Astrocyte (in vitro differentiated cells and primary cell): ENCODE measurements at regions not wholly inside any gene's neighbourhood (a gene's known extent, or its start where the extent isn't known, plus 50 kb on each side); places are given as distances from the start of the nearest gene placed in this dataset.
A peak's percentile ranks its signal among the peaks of the same experiment; 100 is the strongest.

Experiments used
- DNase-seq: peaks from one replicate; pipeline ENCODE4 v3.0.0-alpha.2; 2010; ENCODE audit warnings: low read depth
- FAIRE-seq: peaks from 2 replicates; lab custom pipeline; 2011; peaks lifted over from hg19 to GRCh38; lab: Jason Lieb, UNC
- H2AFZ ChIP-seq: 2 replicates; pipeline ENCODE4 v1.6.0; 2012; ENCODE audit warnings: low read depth, low read length, inconsistent platforms
- H3K27ac ChIP-seq: 2 replicates; pipeline ENCODE4 v1.5.1; 2011; ENCODE audit warnings: low read depth, low read length, inconsistent platforms
- H3K27me3 ChIP-seq: 2 replicates; pipeline ENCODE4 v1.6.0; 2011; ENCODE audit warnings: low read length, inconsistent platforms; ENCODE audit not compliant: insufficient read depth
- H3K36me3 ChIP-seq: 2 replicates; pipeline ENCODE4 v1.5.1; 2011; ENCODE audit warnings: low read length, inconsistent platforms; ENCODE audit not compliant: insufficient read depth
- H3K4me1 ChIP-seq: 2 replicates; pipeline ENCODE4 v1.5.1; 2011; ENCODE audit warnings: low read length, inconsistent platforms; ENCODE audit not compliant: insufficient read depth
- H3K4me2 ChIP-seq: 2 replicates; pipeline ENCODE4 v1.6.0; 2012; ENCODE audit warnings: low read length, inconsistent platforms
- H3K4me3 ChIP-seq: 2 replicates; pipeline ENCODE4 v1.5.1; 2011; ENCODE audit warnings: low read depth, mild to moderate bottlenecking, low read length, inconsistent platforms; ENCODE audit not compliant: insufficient read depth
- H3K79me2 ChIP-seq: 2 replicates; pipeline ENCODE4 v1.6.0; 2012; ENCODE audit warnings: mild to moderate bottlenecking, low read length, inconsistent platforms; ENCODE audit not compliant: insufficient read depth
- H3K9ac ChIP-seq: 2 replicates; pipeline ENCODE4 v1.6.0; 2012; ENCODE audit warnings: mild to moderate bottlenecking, low read length, inconsistent platforms
- H3K9me3 ChIP-seq: 2 replicates; pipeline ENCODE4 v1.5.1; 2012; ENCODE audit warnings: low read depth, mild to moderate bottlenecking, low read length, inconsistent platforms; ENCODE audit not compliant: insufficient read depth
- H4K20me1 ChIP-seq: 2 replicates; pipeline ENCODE4 v1.6.0; 2012; ENCODE audit warnings: low read length, inconsistent platforms; ENCODE audit not compliant: insufficient read depth
- H3K27ac Mint-ChIP-seq: one replicate; pipeline ENCODE4 v1.8.0; 2021; ENCODE audit warnings: mild to moderate bottlenecking, mixed read lengths; ENCODE audit not compliant: unreplicated experiment
- H3K27me3 Mint-ChIP-seq: one replicate; pipeline ENCODE4 v1.8.0; 2021; ENCODE audit warnings: low read depth, mixed read lengths; ENCODE audit not compliant: unreplicated experiment
- H3K36me3 Mint-ChIP-seq: one replicate; pipeline ENCODE4 v1.8.0; 2021; ENCODE audit warnings: low read depth, mixed read lengths; ENCODE audit not compliant: unreplicated experiment
- H3K4me1 Mint-ChIP-seq: one replicate; pipeline ENCODE4 v1.8.0; 2021; ENCODE audit warnings: low read depth, mixed read lengths; ENCODE audit not compliant: unreplicated experiment
- H3K4me3 Mint-ChIP-seq: one replicate; pipeline ENCODE4 v1.8.0; 2021; ENCODE audit warnings: mild to moderate bottlenecking, moderate library complexity, mixed read lengths; ENCODE audit not compliant: unreplicated experiment
- H3K9me3 Mint-ChIP-seq: one replicate; pipeline ENCODE4 v1.8.0; 2021; ENCODE audit warnings: mild to moderate bottlenecking, mixed read lengths; ENCODE audit not compliant: unreplicated experiment
- CTCF ChIP-seq: IDR thresholded peaks from 2 replicates; pipeline ENCODE4 v1.5.1; 2011; ENCODE audit warnings: low read depth, mild to moderate bottlenecking, inconsistent platforms, low read length, moderate library complexity; ENCODE audit not compliant: insufficient read depth
- EZH2 ChIP-seq: IDR thresholded peaks from 2 replicates; pipeline ENCODE4 v1.6.1; 2012; ENCODE audit warnings: mild to moderate bottlenecking, low read length, inconsistent platforms; ENCODE audit not compliant: insufficient read depth

DNA sequence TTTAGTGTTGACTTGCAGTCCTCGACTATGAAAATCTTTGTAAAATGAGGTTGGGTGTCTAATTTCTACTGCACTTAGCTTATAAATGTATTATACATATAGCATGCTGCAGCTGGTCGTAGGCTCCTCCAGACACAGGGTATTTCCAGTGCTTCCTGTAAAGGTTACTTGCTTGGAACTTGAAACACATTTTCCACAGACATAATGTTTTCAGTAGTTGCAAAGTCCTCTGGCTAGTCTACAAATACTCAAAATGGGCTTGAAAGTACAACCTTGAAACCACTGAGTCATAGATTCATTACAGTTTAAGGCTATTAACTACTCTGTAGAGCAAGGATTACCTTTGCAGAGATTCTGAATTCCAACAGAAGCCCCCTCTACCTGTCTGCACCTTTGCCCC is 464.1 kb downstream of the RAP2B start:
- DNase-seq (no peak), FAIRE-seq (peak; percentile 26)
- Histone ChIP-seq H3K36me3 (no peaks in the 10 kb centered on the region), H4K20me1 (no peaks in the 10 kb centered on the region), H3K9me3 (no peaks in the 10 kb centered on the region), H3K4me2 (no peak overlapping the region), H3K27ac (no peak overlapping the region), H3K4me3 (no peak overlapping the region), H3K27me3 (no peaks in the 10 kb centered on the region), H3K4me1 (no peaks in the 10 kb centered on the region), H3K79me2 (no peaks in the 10 kb centered on the region), H3K9ac (no peak overlapping the region), H2AFZ (no peak overlapping the region)
- H3K4me3 Mint-ChIP-seq = no peak overlapping the region
- TF ChIP-seq EZH2 (no peak), CTCF (no peak)
- H3K27me3 Mint-ChIP-seq = no peaks in the 10 kb centered on the region
- H3K9me3 Mint-ChIP-seq = no peaks in the 10 kb centered on the region
- H3K36me3 Mint-ChIP-seq = no peaks in the 10 kb centered on the region
- H3K4me1 Mint-ChIP-seq = peaks cover 4% of the 10 kb centered on the region
- H3K27ac Mint-ChIP-seq = no peak overlapping the region

DNA sequence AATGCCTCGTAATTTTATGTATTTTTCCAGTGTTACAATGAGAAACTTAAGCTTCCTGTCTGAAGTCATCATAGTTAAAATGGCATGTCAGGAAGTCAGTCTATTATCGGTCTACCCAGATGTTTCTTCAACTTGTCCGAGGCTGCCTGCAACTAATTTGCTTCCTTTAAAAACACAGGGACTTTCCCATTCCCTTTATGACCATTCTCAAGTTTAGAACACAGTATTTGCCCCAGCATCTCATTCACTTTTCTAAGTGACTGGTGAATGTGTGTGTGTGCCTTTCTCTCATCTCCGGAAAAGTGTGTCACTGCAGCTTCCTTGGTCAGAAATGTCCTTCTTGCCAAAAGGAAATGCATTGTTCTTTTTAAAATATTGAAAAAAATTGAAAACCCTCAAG is 466.6 kb downstream of the RAP2B start:
- TF ChIP-seq CTCF = no peak
- no peaks in the 10 kb centered on the region for H3K36me3 ChIP-seq
- no peak overlapping the region for H2AFZ ChIP-seq
- H3K4me3 ChIP-seq = no peak overlapping the region
- no peaks in the 10 kb centered on the region for H3K27me3 ChIP-seq
- Mint-ChIP-seq H3K4me3 (no peak overlapping the region), H3K36me3 (no peaks in the 10 kb centered on the region), H3K4me1 (no peaks in the 10 kb centered on the region), H3K9me3 (no peaks in the 10 kb centered on the region), H3K27ac (no peak overlapping the region), H3K27me3 (no peaks in the 10 kb centered on the region)
- DNase-seq (no peak), FAIRE-seq (no peak)
- H3K4me1 ChIP-seq = no peaks in the 10 kb centered on the region
- H3K79me2 ChIP-seq = no peaks in the 10 kb centered on the region
- no peaks in the 10 kb centered on the region for H4K20me1 ChIP-seq
- H3K4me2 ChIP-seq = no peak overlapping the region
- no peak overlapping the region for H3K9ac ChIP-seq
- no peak overlapping the region for H3K27ac ChIP-seq
- no peaks in the 10 kb centered on the region for H3K9me3 ChIP-seq

DNA sequence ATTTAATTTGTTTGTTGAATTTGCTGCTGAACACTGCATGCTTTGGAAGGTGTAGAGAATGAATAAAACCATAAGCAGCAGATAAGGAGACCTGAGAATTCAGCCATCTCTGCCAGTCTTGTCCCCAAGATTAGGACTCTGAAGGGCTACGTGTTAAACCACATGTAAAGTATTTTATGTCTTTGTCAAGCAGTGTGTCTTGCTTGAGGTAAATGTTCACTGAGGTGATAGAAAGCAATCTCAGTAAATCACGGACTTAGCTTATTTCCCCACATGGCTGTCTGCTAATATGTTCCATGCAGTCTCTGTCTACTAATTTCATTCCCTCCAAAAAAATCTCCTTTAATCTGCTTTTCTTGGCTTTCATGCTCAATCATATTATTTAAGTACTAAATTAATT is 467.1 kb downstream of the RAP2B start:
- no peaks in the 10 kb centered on the region for H3K36me3 ChIP-seq
- Mint-ChIP-seq H3K9me3 (no peaks in the 10 kb centered on the region), H3K4me3 (no peak overlapping the region), H3K27ac (no peak overlapping the region), H3K36me3 (no peaks in the 10 kb centered on the region), H3K27me3 (no peaks in the 10 kb centered on the region), H3K4me1 (no peaks in the 10 kb centered on the region)
- no peaks in the 10 kb centered on the region for H3K9me3 ChIP-seq
- no peak overlapping the region for H3K27ac ChIP-seq
- no peak overlapping the region for H3K4me3 ChIP-seq
- H3K9ac ChIP-seq = no peak overlapping the region
- no peak for TF ChIP-seq EZH2
- no peak for TF ChIP-seq CTCF
- H3K4me1 ChIP-seq = no peaks in the 10 kb centered on the region
- no peak for FAIRE-seq
- no peak for DNase-seq
- no peak overlapping the region for H3K4me2 ChIP-seq
- no peaks in the 10 kb centered on the region for H4K20me1 ChIP-seq
- no peaks in the 10 kb centered on the region for H3K79me2 ChIP-seq
- H3K27me3 ChIP-seq = no peaks in the 10 kb centered on the region
- H2AFZ ChIP-seq = no peak overlapping the region
